ENCODE measurements at regions not wholly inside any gene's neighbourhood (a gene's known extent, or its start where the extent isn't known, plus 50 kb on each side); places are given as distances from the start of the nearest gene placed in this dataset.
"Not testable (repeated sequence)": the region's sequence is repeated elsewhere in the genome, so short reads cannot be mapped to it uniquely, and the experiment has no call there.

DNA sequence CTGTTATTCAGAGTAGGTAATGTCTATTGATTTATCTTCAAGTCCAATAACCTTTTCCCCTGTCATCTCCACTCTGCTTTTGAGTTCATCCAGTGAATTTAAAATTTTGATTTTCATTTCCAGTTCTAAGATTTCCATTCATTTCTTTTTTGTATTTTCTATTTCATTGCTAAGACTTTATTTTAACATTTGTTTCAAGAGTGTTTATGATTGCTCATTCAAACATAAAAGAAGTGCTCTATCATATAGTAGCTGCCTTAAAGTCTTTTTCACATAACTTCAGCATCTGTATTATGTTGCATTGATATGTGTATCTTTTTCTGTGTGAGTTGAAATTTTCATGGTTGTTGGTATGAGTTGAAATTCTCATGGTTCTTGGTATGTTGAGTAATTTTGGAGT lies 341.6 kb downstream of the SOX4 start:
- DNase-seq, result no peak

DNA sequence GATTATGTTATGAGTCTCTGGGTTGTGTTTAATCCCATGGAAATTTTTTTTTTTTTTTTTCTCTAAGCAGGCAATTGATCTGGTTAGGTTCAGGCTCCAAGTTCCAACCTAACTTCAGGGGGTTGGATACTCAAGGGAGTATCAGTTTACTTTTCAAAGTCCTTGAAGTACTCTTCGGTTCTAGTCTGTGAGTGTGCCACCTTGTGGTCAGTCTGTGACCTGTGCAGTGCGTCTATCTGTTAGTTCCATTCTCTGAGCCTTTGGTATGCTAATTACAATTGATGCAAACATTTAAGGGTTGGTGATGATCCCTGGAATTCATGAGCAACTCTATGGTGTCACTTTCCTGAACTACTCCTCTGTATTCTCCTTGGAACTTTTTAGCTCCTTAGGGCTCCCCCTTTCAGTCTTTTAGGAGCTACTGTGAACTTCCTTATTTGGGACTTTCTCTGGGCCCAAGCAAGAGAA lies 342.0 kb downstream of the SOX4 start:
- no peak for DNase-seq

DNA sequence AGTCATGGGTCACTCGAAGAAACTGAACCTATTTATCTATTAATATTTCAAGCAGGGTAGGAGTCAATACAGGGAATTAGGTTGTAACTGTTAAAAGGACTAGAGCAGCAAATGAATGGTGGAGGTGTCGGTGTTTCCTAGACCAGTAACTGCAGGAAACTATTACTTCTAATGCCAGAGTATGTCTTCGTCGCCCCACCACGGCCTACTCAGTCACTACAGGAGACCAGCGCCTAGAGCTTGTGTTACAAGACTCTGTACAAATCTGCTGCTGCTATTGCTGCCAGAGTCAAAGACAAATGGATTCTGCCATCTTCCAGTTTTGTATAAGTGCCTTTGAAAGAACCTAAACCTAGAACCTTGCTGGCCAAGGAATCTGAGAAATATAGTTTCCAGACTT lies 343.9 kb downstream of the SOX4 start:
- DNase-seq, result no peak

DNA sequence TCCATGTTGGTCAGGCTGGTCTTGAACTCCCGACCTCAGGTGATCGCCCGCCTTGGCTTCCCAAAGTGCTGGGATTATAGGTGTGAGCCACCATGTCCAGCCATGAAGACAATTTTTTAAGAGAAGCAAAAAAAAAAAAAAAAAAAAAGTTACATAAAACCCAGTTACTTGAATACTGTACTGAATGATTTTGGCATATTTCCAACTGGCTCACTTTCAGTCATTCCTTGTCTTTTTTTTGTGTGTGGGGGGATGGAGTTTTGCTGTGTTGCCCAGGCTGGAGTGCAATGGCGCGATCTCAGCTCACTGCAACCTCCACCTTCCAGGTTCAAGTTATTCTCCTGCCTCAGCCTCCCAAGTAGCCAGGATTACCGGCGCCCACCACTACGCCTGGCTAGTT lies 345.5 kb downstream of the SOX4 start:
- DNase-seq, result not testable (repeated sequence)

DNA sequence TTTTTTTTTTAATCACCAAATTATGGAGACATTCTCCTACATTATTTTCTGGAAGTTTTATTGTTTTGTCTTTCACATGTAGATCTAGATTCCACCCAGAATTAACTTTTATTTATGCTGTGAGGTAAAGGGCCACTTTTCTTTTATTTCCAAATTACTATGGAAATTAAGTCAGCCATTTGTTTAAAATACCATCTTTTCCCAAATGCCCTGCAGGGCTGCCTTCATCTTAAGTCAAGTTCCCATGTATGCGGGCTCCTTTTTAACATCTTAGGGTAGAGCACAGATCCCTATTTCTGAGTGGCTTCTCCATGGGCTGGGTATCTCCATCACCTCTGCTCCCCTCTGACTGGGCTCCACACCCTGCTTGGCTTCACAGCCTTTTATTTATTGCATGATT lies 348.4 kb downstream of the SOX4 start:
- DNase-seq, result no peak

DNA sequence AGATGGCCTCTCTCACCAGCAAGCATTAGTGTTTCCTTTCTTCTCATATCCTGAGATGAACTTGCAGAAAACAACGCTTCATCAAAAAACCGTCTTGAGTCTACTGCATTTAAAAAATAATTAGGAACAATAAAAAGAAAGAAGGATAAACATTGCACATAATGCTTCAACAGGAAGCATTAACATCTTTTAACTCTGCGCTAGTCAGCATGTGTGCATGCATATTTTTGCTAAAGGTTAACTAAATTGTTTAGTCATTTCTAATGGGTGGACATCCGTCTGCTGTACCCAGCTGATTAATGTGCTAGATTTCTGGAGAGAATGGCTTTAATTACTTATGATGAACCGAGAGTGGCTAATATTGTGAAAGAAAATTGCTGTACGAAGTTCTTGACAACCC lies 349.3 kb downstream of the SOX4 start:
- DNase-seq, result no peak

DNA sequence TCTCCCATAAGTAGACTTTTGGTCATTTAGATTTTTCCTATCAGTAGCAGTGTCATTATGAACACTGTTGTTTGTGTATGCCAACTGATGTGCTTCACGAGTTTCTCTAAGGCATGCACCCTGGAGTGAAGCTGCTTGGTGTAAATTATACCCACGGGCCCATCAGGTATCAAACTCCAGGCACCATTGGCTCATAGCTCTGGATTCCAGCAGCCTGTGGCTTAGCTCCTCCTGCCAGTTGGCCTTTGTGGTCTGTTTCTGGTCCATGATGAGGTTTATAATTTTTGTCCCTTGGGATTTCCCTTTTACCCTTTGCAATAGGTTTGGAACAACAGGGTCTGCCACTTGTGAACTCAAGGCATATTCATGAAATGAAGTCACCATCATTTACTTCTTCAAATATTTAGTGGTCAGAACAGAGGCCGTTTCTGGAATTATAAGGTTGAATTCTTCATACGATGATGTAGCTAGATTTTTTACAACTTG lies 350.5 kb downstream of the PRL start:
- no peak for DNase-seq

DNA sequence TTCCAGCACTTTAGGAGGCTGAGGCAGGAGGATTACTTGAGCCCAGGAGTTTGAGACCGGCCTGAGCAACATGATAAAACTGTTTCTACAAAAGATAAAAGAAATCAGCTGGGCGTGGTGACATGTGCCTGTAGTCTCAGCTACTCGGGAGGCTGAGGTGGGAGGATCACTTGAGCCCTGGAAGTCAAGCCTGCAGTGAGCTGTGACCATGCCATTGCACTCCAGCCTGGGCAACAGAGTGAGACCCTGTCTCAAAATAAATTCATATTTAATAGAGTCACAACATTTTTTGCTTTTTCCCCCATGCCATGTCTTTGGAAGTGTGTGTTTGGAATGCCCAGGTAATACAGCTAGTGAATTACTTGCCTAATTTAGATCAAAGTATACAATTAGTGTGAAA lies 349.6 kb downstream of the PRL start:
- not testable (repeated sequence) for DNase-seq

DNA sequence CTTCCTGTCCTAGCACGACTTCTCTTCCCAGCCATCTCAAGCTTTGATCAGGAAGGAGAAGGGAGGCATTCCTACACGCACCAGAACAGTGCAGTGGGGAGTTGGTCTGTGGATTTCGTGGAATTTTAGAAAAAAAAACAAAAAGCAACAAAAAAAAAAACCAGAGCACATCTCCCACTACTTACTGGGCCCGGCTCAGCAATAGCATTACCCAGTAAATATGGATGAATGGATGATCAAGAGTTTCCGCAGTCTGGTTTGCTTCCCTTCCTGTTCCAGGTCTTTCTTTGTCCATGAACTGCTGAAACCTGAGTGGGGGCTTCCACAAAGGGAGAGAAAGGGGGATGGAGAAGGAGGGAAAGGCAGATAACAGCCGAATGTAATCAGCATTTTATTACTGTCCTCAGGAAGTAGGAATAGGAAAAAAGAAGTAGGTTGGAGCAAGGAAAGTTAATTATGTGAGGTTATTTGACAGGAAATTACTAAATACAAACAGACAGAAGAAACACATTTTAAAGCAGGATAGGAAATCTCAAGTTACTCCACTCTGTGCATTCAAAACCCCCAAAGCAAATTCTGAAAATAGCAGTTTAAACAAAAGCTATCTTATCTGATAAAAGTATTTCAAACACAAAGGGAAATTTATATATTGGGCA lies 349.0 kb downstream of the PRL start:
- DNase-seq, result no peak

DNA sequence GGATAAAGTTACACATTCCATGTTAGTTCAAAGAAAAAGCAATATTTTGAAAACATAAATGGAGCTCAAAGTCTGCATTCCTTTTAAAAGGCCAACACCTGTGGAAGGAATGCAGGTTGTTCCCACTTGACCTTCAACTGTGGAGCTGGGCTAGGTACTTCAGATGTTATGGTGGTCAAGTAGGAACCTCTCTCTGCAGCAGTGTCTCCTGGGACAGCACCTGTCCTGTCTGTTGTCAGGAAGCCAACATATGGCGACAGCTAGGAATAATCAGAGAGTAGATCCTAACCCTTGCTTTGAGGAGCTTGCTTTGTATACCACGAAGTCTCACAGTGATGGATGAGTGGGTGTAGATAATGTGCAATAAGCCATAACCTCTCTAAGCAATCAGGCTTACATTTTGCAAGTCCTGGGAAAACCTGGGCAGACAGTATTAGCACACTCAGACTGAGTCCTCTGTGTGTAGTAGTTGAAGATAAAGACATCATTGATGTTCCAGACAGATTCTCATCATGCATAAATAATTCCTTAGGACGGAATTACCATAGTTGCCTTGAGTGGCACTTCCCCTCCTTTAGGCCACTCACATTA lies 347.5 kb downstream of the PRL start:
- DNase-seq, result no peak

DNA sequence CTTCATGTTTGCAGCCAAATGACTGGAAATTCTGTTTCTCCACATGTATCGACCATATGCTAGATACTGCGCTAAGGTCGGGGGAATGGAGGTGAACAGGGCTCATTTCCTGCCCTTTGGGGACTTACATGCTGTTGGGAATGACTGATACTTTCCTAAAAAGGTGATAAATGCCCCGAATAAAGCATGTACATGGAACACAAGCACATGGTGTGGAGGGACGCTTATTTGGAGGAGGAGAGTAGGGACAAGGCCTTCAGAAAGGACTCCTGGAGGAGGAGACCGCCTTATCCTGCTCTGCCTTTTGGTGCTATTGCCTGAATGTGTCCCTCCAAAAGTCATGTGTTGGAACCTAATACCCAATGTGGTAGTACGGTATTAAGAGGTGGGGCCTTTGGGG lies 344.5 kb downstream of the PRL start:
- DNase-seq, result no peak

DNA sequence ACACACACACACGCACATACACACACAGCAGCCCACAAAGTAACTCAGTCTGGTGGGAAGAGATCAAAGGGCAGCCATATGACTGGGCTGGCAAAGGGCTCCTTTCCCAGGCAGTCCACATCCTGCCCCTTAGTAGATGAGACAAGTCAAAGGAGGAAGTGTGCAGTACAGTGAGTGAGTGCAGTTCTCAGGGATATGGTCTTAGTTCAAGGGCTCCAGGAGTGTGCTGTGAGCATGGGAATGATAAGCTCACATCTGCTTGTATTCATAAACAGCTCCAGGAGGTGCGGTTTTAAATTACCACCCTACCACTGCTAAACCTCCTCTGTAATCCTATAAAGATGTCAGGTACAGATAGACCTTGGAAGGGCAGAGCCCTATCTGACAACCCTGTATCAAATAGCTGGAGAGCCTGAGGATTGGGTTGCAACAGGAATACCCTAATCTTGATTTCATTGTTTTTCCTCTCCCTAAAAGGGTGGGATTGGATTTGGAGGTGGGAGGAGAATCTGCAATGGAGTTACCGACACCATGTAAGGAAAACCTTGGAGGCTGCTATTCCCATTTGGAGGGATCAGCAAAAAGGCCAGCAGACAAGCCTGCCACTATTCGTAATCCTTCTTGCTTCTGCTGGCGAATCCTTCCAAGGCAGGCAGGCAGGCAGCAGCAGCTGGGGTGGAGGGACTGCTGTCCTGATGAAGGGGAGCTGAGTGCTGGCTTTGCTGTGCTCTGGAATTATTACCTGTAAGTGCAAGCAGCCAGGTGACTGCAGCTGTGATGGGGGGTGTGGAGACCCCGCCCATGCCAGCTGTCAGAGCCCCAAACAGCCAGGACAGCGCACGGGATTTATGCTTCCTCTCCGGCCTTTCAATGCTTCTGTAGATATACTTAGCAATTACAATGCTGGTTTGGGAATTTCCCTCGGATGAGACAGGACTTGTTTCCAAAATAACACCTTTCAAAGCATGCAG lies 342.7 kb downstream of the PRL start:
- DNase-seq, result no peak

DNA sequence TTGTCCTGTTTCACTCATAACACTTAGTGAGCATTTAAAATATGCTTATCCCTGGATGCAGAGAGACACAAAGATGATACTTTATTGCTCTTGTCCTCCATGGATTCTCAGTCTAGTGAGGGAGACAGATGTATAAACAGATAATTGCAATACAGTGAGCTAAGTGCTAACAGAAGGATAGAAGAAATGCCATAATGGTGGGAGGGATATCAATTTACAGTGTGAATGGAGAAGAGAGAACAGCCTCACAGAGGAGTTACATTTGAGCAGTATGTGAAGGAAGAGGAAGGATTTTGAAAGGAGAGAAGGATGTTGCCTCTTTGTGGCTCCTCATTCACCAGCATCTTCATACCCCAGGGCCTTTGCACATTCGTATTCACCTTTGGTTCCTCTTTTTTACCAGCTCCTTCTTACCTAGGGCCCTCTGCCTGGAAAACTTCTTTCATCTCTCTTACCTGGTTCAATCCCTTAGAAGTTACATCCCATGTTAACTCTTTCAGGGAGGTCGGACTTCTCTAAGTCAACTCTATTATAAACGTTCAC lies 341.7 kb downstream of the PRL start:
- no peak for DNase-seq

DNA sequence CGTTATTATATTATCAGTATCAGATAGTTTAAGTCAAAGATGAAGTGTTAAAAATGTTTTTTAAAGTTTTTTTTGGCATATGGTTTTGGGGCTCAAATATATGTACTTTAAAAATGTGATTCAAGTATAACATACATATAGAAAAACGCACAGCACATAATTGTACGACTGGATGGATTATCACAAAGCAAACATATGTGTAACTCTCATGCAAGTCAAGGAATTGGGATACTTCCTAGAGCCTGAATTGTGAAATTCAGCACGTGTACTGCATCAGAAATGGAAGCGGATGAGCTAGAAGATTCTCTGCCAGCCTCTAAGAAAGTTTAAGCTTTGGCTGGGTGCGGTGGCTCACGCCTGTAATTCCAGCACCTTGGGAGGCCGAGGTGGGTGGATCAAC lies 340.9 kb downstream of the PRL start:
- DNase-seq, result no peak

DNA sequence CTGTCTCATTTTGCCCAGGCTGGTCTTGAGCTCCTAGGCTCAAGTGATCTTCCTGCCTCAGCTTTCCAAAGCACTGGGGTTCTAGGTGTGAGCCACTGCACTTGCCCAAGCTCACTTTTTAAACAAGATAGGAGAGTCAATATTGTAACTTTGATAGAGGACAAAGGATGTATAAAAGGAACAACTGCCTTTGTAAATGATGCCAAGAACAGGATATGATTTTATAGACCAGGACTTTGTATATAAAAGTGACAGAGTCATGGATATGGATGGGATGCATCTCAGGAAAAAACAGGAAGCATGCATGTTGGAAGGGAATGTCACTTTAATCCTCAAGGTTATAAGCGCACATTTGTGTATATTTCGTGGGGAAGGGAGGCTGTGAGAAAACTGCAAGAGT lies 338.4 kb downstream of the PRL start:
- DNase-seq, result no peak

DNA sequence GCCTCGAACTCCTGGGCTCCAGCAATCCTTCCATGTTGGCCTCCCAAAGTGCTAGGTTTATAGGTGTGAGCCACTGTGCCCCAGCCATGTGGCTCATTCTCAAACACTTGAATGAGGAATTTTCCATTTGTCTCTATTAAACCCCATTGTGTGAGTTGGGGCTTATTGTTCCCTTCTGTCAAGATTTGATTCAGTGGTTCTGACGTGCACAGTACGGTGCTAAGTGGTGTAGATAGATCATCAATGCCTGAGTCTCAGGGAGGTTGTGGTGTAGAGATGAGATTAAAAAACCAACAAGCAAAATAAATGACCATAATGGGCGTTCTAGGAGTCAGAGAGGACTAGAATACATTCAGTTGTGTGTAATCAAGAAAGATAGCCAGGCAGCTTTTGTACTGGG lies 335.6 kb downstream of the PRL start:
- no peak for DNase-seq

DNA sequence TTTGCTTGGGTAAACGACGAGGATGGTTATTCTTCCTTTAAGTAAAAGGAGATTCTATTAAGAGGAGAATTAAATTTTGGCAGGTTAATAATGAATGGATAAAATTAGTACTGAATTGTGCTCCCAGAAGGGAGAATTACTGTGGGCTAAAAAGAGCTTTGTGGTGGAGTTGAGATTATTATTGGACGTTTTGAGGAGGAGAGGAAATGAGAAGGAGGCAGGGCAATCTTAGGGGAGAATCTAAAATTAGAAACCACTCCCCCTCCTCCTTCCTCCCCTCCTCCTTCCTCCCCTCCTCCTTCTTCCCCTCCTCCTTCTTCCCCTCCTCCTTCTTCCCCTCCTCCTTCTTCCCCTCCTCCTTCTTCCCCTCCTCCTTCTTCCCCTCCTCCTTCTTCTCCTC lies 331.8 kb downstream of the PRL start:
- no peak for DNase-seq

DNA sequence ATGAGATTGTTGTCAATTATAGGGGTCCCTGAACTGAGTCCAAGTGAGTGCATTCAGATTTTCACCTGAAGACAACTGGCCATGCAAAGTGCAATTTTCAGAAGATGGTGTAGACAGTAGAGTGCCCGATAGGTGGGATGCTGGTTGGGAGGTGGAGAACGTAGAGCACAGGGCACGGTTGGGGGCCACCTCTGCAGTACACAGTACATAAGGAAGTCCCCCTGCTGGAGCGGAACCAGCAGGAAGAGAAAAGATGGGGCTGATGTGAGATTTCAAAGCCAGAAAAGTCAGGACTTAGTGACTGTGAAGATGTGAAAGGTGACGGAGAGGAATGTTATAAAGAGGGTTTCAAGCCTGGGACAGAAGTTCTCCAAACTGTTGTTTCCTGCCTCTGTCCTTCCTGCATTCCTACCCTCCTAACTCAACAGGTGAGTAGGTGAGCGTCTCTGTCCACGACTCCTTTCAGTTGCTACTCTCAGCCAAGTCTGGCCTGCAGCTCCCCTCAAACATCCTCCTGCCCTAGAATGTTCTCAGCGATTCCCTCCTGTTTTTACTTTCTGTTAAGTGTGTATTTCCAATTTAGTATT lies 330.8 kb downstream of the PRL start:
- no peak for DNase-seq

DNA sequence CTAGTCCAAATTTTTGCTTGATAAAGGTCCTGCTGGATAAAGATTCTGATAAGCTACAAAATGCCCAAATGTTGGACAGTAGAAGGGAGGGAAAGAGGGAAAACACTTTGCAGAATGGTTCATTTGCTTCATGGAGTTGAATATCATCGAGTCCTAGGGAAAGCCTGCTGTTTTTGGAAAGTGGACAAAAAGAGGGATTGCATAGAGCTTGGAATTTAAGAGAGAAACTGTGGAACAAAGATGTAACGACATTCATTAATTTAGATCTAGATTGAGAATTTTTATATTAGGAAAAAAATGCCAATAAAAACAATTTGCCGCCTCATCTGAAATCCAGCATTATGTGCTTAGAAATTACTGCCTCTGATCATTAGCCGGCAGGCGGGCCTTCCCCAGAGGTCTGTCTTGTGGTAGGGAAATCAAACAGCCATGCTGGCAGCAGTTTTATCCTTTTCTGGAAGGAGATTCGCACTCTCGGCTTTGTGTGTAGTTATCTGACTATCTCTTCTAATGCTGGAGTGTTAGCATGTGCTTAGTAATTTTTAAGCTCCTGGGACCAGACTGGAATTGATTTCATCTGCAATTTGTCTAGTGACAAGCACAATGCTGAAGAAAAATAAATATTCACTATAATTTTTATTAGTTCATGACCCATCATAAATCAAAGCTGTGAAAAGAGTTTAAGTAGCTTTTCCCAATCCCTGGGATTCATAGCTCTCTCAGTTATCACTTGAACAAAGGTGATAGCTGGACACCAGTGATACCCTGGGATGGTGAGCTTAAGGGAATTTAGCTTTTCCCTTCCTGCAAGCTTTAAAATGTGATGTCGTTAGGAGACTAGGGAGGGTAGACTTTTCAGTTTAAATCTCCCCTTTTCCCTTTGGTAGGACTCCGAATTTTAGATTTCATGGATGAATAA lies 329.5 kb downstream of the PRL start:
- DNase-seq, result no peak

DNA sequence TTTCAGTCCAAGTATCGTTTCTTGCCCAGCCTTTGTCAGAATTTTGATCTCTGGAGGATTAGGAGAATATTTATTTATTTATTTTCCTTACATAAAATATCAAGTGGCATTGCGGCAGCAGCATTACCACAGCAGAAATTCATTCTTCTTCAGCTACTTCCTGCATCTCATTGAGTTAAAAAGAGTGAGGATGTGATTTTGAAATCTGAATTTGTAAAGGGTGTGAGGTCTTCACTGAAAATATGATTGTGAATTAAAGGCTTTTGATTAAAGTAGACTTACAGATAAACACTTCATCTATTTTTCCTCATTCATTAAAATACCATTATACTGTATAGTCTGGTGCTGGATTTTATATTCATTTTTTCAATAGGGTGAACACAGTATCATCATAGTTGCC lies 328.4 kb downstream of the PRL start:
- DNase-seq, result no peak

DNA sequence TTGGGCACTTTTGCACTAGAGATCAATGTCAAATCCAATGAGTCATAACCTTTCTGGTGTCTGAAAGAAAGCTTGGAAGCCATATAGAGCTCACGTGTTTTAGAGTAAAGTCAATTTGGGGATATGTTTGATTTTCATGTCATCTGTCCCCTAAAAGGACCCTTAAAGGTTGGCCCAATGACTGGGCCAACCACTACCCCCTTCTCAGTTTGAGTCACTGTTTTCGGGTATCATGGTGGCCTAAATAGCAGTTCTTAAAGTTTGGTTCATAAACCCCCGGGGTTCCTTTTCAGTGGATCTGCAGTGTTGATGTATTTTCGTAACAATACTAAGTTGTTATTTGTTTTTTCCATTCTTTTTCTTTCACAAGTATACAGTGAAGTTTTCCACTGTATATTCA lies 327.6 kb downstream of the PRL start:
- DNase-seq, result no peak

All from hippocampal formation (tissue), 2 donors.